ENCODE measurements at regions not wholly inside any gene's neighbourhood (a gene's known extent, or its start where the extent isn't known, plus 50 kb on each side); places are given as distances from the start of the nearest gene placed in this dataset.

- no peak for TF ChIP-seq SIN3A (IDR thresholded peaks at IDR 0.05; ENCODE audit: borderline replicate concordance, insufficient read depth, low read length)
- no peak for TF ChIP-seq TAF1 (IDR thresholded peaks at IDR 0.05; ENCODE audit: borderline replicate concordance, insufficient read depth, low read length)
- no peak for TF ChIP-seq REST (IDR thresholded peaks at IDR 0.05; ENCODE audit: insufficient read depth in 1 of 2, low read depth in 2 of 2, low read length in 2 of 2)
- TF ChIP-seq FOXP2 (optimal IDR thresholded peaks at IDR 0.05; ENCODE audit: borderline replicate concordance, extremely low read depth, extremely low read length, insufficient read depth): no peak
- no peak for TF ChIP-seq POLR2AphosphoS5 (IDR thresholded peaks at IDR 0.05; ENCODE audit: low read depth, low read length)
Observed at GRCh38 chr5:147063943-147064342, 170.9 kb upstream of the STK32A start.

GRCh38 chr5:147065071-147065470 lies 169.8 kb upstream of the STK32A start:
- TF ChIP-seq REST (IDR thresholded peaks at IDR 0.05; ENCODE audit: insufficient read depth in 1 of 2, low read depth in 2 of 2, low read length in 2 of 2) (no peak), TAF1 (IDR thresholded peaks at IDR 0.05; ENCODE audit: borderline replicate concordance, insufficient read depth, low read length) (no peak), SIN3A (IDR thresholded peaks at IDR 0.05; ENCODE audit: borderline replicate concordance, insufficient read depth, low read length) (no peak), FOXP2 (optimal IDR thresholded peaks at IDR 0.05; ENCODE audit: borderline replicate concordance, extremely low read depth, extremely low read length, insufficient read depth) (no peak), POLR2AphosphoS5 (IDR thresholded peaks at IDR 0.05; ENCODE audit: low read depth, low read length) (no peak)

- TF ChIP-seq SIN3A (IDR thresholded peaks at IDR 0.05; ENCODE audit: borderline replicate concordance, insufficient read depth, low read length): no peak
- TF ChIP-seq FOXP2 (optimal IDR thresholded peaks at IDR 0.05; ENCODE audit: borderline replicate concordance, extremely low read depth, extremely low read length, insufficient read depth): no peak
Observed at GRCh38 chr5:147068998-147069397, 165.8 kb upstream of the STK32A start.

- TF ChIP-seq FOXP2 (optimal IDR thresholded peaks at IDR 0.05; ENCODE audit: borderline replicate concordance, extremely low read depth, extremely low read length, insufficient read depth) (no peak), POLR2AphosphoS5 (IDR thresholded peaks at IDR 0.05; ENCODE audit: low read depth, low read length) (no peak), TAF1 (IDR thresholded peaks at IDR 0.05; ENCODE audit: borderline replicate concordance, insufficient read depth, low read length) (no peak), REST (IDR thresholded peaks at IDR 0.05; ENCODE audit: insufficient read depth in 1 of 2, low read depth in 2 of 2, low read length in 2 of 2) (no peak), SIN3A (IDR thresholded peaks at IDR 0.05; ENCODE audit: borderline replicate concordance, insufficient read depth, low read length) (no peak)
Observed at GRCh38 chr5:147072622-147073021, 162.2 kb upstream of the STK32A start.

GRCh38 chr5:147073098-147073497 lies 161.7 kb upstream of the STK32A start:
- TF ChIP-seq REST (IDR thresholded peaks at IDR 0.05; ENCODE audit: insufficient read depth in 1 of 2, low read depth in 2 of 2, low read length in 2 of 2) (no peak), POLR2AphosphoS5 (IDR thresholded peaks at IDR 0.05; ENCODE audit: low read depth, low read length) (no peak), TAF1 (IDR thresholded peaks at IDR 0.05; ENCODE audit: borderline replicate concordance, insufficient read depth, low read length) (no peak), FOXP2 (optimal IDR thresholded peaks at IDR 0.05; ENCODE audit: borderline replicate concordance, extremely low read depth, extremely low read length, insufficient read depth) (no peak), SIN3A (IDR thresholded peaks at IDR 0.05; ENCODE audit: borderline replicate concordance, insufficient read depth, low read length) (no peak)

All from PFSK-1 (cell line).